Suprapubic skin (tissue), 4 donors: ENCODE measurements at regions not wholly inside any gene's neighbourhood (a gene's known extent, or its start where the extent isn't known, plus 50 kb on each side); places are given as distances from the start of the nearest gene placed in this dataset.

Experiments used
- DNase-seq, 2 donors: peaks; one replicate each; pipeline ENCODE4 v3.0.0-alpha.2; 2019; ENCODE audit warnings: low spot score in 2 of 2
- H3K27ac ChIP-seq: fragments of 200-600 bp; sonication (generic); one replicate; pipeline ENCODE4 v1.5.1; 2019
- H3K27me3 ChIP-seq: fragments of 200-600 bp; sonication (generic); one replicate; pipeline ENCODE4 v1.5.1; 2019
- H3K36me3 ChIP-seq: fragments of 200-600 bp; sonication (generic); one replicate; pipeline ENCODE4 v1.5.1; 2019
- H3K4me1 ChIP-seq: fragments of 200-600 bp; sonication (generic); one replicate; pipeline ENCODE4 v1.5.1; 2019
- H3K4me3 ChIP-seq: fragments of 200-600 bp; sonication (generic); one replicate; pipeline ENCODE4 v1.5.1; 2019; ENCODE audit warnings: mild to moderate bottlenecking
- H3K9me3 ChIP-seq: fragments of 200-600 bp; sonication (generic); one replicate; pipeline ENCODE4 v1.5.1; 2019
- CTCF ChIP-seq, 2 donors: fragments of 200-600 bp in 1 of 2; fragments of 450-650 bp in 1 of 2; sonication (generic) in 1 of 2; IDR thresholded peaks; one replicate each; pipeline ENCODE4 v1.5.1; 2016 to 2019; ENCODE audit warnings: antibody characterized with exemption in 2 of 2, mild to moderate bottlenecking in 1 of 2, moderate library complexity in 1 of 2
- EP300 ChIP-seq: sonication (generic); formaldehyde crosslinking; IDR thresholded peaks from one replicate; pipeline ENCODE4 v1.6.1; 2017; ENCODE audit warnings: antibody characterized with exemption
- POLR2A ChIP-seq, 2 donors: fragments of 450-650 bp; IDR thresholded peaks; one replicate each; pipeline ENCODE4 v1.6.1; 2017; ENCODE audit warnings: antibody characterized with exemption in 2 of 2, mild to moderate bottlenecking in 2 of 2, moderate library complexity in 2 of 2
- POLR2AphosphoS5 ChIP-seq, 3 donors: sonication (generic); formaldehyde crosslinking; IDR thresholded peaks; one replicate each; pipeline ENCODE4 v1.6.1; 2017; ENCODE audit warnings: antibody characterized with exemption in 3 of 3
- WGBS: methylation state at CpG from one replicate; pipeline ENCODE4 v1.1.5; 2018; 5-methylcytosine and 5-hydroxymethylcytosine counted together

- no peak for DNase-seq
- no peak for TF ChIP-seq POLR2AphosphoS5 (IDR thresholded peaks at IDR 0.05)
- TF ChIP-seq POLR2A (IDR thresholded peaks at IDR 0.05): no peak
- TF ChIP-seq EP300: no peak
- no peak for TF ChIP-seq CTCF (IDR thresholded peaks at IDR 0.05)
- Histone ChIP-seq H3K4me1 (no peaks in the 10 kb centered on the region), H3K27ac (no peak overlapping the region), H3K4me3 (no peak overlapping the region), H3K36me3 (no peaks in the 10 kb centered on the region), H3K27me3 (no peaks in the 10 kb centered on the region), H3K9me3 (no peaks in the 10 kb centered on the region)
- WGBS: 78% methylated on average over 4 of the region's 4 CpGs
Measured at GRCh38 chr3:1528621-1529020, 435.8 kb downstream of the CNTN6 start.

GRCh38 chr3:1529676-1530075 is 436.9 kb downstream of the CNTN6 start:
- H3K27ac ChIP-seq: no peak overlapping the region
- WGBS: 76% methylated on average over 4 of the region's 4 CpGs
- H3K27me3 ChIP-seq: no peaks in the 10 kb centered on the region
- H3K9me3 ChIP-seq: no peaks in the 10 kb centered on the region
- H3K4me3 ChIP-seq: no peak overlapping the region
- DNase-seq: no peak
- no peaks in the 10 kb centered on the region for H3K36me3 ChIP-seq
- no peaks in the 10 kb centered on the region for H3K4me1 ChIP-seq
- TF ChIP-seq POLR2AphosphoS5 (IDR thresholded peaks at IDR 0.05) (no peak), CTCF (IDR thresholded peaks at IDR 0.05) (no peak), EP300 (no peak), POLR2A (IDR thresholded peaks at IDR 0.05) (no peak)

GRCh38 chr3:1531981-1532380 is 439.2 kb downstream of the CNTN6 start:
- Histone ChIP-seq H3K36me3 (no peaks in the 10 kb centered on the region), H3K27me3 (no peaks in the 10 kb centered on the region), H3K27ac (no peak overlapping the region), H3K4me3 (no peak overlapping the region), H3K9me3 (no peaks in the 10 kb centered on the region), H3K4me1 (no peaks in the 10 kb centered on the region)
- no peak for DNase-seq
- TF ChIP-seq CTCF (IDR thresholded peaks at IDR 0.05) (no peak), EP300 (no peak), POLR2AphosphoS5 (IDR thresholded peaks at IDR 0.05) (no peak), POLR2A (IDR thresholded peaks at IDR 0.05) (no peak)

GRCh38 chr3:1532935-1533606 is 440.2 kb downstream of the CNTN6 start:
- no peaks in the 10 kb centered on the region for H3K4me1 ChIP-seq
- DNase-seq: no peak
- TF ChIP-seq POLR2A (IDR thresholded peaks at IDR 0.05): no peak
- no peak for TF ChIP-seq EP300
- no peak for TF ChIP-seq POLR2AphosphoS5 (IDR thresholded peaks at IDR 0.05)
- no peak for TF ChIP-seq CTCF (IDR thresholded peaks at IDR 0.05)
- no peak overlapping the region for H3K27ac ChIP-seq
- WGBS: 90% methylated on average over 4 of the region's 4 CpGs
- H3K36me3 ChIP-seq: no peaks in the 10 kb centered on the region
- no peak overlapping the region for H3K4me3 ChIP-seq
- no peaks in the 10 kb centered on the region for H3K9me3 ChIP-seq
- H3K27me3 ChIP-seq: no peaks in the 10 kb centered on the region

GRCh38 chr3:1533763-1534162 is 440.9 kb downstream of the CNTN6 start:
- DNase-seq: no peak
- no peaks in the 10 kb centered on the region for H3K27me3 ChIP-seq
- no peaks in the 10 kb centered on the region for H3K9me3 ChIP-seq
- TF ChIP-seq CTCF (IDR thresholded peaks at IDR 0.05): no peak
- TF ChIP-seq EP300: no peak
- TF ChIP-seq POLR2AphosphoS5 (IDR thresholded peaks at IDR 0.05): no peak
- TF ChIP-seq POLR2A (IDR thresholded peaks at IDR 0.05): no peak
- no peak overlapping the region for H3K4me3 ChIP-seq
- H3K4me1 ChIP-seq: no peaks in the 10 kb centered on the region
- 82% methylated on average over 2 of the region's 2 CpGs for WGBS
- no peaks in the 10 kb centered on the region for H3K36me3 ChIP-seq
- H3K27ac ChIP-seq: no peak overlapping the region
